ENCODE measurements at regions not wholly inside any gene's neighbourhood (a gene's known extent, or its start where the extent isn't known, plus 50 kb on each side); places are given as distances from the start of the nearest gene placed in this dataset.
"Not testable (repeated sequence)": the region's sequence is repeated elsewhere in the genome, so short reads cannot be mapped to it uniquely, and the experiment has no call there.

DNA sequence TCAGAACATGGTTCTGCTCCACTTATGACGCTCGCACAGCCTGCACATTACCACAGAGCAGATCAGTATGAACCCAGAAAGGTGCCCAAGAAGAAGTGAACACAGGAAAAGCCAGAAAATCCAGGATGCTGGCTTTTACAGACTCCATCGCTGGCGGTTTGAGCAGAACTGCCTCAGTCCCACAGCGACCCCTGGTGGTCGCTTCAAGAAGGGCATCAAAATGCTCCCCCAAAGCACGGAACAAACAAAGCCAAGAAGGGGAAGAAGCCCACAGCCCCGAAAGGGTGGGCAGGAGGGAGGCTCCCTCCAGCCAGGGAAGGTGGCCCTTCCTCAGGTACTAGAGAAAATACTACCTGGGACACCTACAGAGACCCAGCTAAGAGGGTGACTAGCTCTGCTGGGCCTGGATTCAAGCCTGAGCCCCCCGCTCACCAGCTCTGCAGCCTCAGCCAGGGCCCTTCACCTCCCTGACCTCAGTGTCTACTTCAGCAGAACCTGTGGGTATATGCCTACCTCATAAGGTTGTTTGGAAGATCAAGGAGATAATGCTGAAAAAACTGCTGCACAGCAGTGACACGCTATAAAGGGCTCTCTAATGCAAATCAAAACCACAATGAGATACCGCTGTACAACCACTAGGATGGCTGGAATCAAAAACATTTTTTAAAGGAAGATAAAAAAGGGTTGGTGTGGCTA lies 98.1 kb downstream of the NCOR2 start:
- DNase-seq, result no peak
- TF ChIP-seq, protein P1, sequence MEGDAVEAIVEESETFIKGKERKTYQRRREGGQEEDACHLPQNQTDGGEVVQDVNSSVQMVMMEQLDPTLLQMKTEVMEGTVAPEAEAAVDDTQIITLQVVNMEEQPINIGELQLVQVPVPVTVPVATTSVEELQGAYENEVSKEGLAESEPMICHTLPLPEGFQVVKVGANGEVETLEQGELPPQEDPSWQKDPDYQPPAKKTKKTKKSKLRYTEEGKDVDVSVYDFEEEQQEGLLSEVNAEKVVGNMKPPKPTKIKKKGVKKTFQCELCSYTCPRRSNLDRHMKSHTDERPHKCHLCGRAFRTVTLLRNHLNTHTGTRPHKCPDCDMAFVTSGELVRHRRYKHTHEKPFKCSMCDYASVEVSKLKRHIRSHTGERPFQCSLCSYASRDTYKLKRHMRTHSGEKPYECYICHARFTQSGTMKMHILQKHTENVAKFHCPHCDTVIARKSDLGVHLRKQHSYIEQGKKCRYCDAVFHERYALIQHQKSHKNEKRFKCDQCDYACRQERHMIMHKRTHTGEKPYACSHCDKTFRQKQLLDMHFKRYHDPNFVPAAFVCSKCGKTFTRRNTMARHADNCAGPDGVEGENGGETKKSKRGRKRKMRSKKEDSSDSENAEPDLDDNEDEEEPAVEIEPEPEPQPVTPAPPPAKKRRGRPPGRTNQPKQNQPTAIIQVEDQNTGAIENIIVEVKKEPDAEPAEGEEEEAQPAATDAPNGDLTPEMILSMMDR (IDR thresholded peaks at IDR 0.05), result peak; percentile 67
- Histone ChIP-seq H3K36me3 (peaks cover 64% of the 10 kb centered on the region), H3K27me3 (no peaks in the 10 kb centered on the region), H3K4me3 (no peak overlapping the region), H3K9me3 (peaks cover 4% of the 10 kb centered on the region), H3K4me1 (peaks cover 10% of the 10 kb centered on the region), H3K27ac (no peak overlapping the region)
- peak; percentile 11 for ATAC-seq
- intact Hi-C loops (cut with DNase I), result no loop called here

DNA sequence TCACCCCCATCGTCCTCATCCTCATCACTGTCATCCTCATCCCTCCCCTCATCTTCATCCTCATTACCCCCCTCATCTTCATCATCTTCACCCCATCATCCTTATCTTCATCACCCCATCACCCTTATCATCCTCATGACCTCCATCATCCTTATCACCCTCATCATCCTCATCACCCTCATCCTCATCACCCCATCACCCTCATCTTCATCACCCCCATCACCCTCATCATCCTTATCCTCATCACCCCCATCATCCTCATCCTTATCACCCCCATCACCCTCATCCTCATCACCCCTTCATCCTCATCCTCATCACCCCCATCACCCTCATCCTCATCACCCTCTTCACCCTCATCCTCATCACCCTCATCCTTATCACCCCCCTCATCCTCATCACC lies 99.9 kb downstream of the NCOR2 start:
- DNase-seq; ATAC-seq; H3K4me1 ChIP-seq; H3K27me3 ChIP-seq; H3K9me3 ChIP-seq; H3K4me3 ChIP-seq; intact Hi-C loops (cut with DNase I); H3K27ac ChIP-seq: not testable (repeated sequence)
- H3K36me3 ChIP-seq, result peaks cover 68% of the 10 kb centered on the region

DNA sequence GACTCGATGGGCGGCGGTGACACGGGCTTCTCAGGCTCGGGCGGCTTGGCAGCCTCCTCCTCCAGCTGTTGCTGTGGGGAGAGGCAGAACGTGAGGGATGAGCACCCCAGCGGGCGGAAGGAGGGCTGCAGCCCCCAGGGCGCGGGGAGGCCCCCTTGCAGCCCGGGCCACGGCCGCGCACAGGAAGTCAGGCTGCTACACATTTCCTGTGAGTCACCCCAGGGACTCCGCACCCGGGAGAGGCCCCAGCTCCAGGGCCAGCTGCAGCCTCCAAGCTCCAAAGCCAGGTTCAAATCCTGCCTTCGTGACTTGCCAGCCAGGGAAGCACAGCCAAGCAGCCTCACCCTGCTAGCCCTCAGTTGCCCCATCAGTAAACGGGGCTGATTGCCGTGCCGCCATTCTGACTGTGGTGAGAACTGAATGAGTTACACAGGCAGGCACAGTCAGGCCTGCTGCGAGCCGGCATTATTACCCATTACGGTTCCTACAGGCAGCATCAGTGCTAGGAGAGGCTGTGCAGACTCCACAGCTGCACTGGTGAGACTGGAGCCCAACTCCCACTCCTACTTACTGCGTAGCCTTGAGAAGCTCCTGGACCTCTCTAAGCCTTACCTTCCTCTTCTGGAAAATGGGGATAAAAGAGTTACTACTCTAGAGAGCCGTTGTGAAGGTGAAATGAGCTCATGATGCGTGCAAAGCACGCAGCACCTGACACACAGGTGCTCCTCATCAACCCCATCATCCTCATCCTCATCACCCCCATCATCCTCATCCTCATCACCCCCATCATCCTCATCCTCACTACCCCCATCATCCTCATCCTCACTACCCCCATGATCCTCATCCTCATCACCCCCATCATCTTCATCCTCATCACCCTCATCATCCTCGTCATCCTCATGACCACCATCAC lies 100.9 kb downstream of the NCOR2 start:
- ATAC-seq (peak; percentile 79), DNase-seq (no peak)
- peaks cover 4% of the 10 kb centered on the region for H3K9me3 ChIP-seq
- H3K36me3 ChIP-seq, result peaks cover 68% of the 10 kb centered on the region
- peak overlapping the region; percentile 58 for H3K27ac ChIP-seq
- TF ChIP-seq, protein P1 (IDR thresholded peaks at IDR 0.05), result no peak
- peak overlapping the region; percentile 14 for H3K4me3 ChIP-seq
- H3K27me3 ChIP-seq, result no peaks in the 10 kb centered on the region
- peaks cover 10% of the 10 kb centered on the region for H3K4me1 ChIP-seq
- intact Hi-C loops (cut with DNase I), result no loop called here

DNA sequence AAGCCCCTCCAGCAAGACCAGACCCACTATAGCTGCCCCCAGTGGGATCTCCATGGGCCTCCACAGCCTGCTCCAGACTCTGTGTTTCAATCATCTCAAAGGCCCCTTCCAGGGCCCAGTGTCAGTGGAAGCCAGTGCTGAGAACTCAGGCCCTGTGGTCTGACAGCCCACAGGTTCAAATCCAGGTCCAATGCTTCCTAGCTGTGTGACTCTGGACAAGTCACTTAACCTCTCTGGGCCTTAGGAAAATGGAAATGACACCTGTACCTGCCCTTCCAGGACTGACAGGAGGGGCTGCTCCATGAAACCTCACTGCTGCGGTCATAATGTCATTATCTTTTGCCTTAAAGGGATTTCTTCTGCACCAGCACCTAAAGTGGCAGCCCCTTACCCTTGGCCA lies 101.9 kb downstream of the NCOR2 start:
- DNase-seq (no peak), ATAC-seq (no peak)
- no peaks in the 10 kb centered on the region for H3K27me3 ChIP-seq
- H3K9me3 ChIP-seq, result peaks cover 4% of the 10 kb centered on the region
- peak overlapping the region; percentile 3 for H3K4me3 ChIP-seq
- intact Hi-C loops (cut with DNase I), result no loop called here
- TF ChIP-seq, protein P1 (IDR thresholded peaks at IDR 0.05), result no peak
- peaks cover 10% of the 10 kb centered on the region for H3K4me1 ChIP-seq
- H3K36me3 ChIP-seq, result peaks cover 67% of the 10 kb centered on the region
- H3K27ac ChIP-seq, result peak overlapping the region; percentile 11

DNA sequence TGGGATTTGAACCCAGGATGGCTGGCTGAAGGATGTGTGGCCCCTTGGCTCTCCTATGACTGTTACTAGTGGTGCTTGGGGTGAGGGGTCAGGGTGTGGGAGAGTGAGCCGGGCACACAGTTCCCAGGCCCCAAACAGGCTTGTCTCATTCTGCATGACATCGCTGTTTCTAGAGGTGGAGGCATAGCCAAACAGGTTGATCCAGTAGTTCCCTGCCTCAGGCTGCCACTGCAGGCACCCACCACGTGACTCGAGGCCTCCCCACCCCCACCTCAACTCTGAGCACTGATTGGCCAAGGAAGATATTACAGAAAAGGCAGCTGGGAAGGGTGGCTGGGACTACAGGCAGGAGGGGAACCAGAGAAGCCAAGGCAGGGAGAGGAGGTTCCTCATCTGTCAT lies 102.6 kb downstream of the NCOR2 start:
- ATAC-seq (no peak), DNase-seq (no peak)
- Histone ChIP-seq H3K27me3 (no peaks in the 10 kb centered on the region), H3K9me3 (peaks cover 4% of the 10 kb centered on the region), H3K36me3 (peaks cover 67% of the 10 kb centered on the region), H3K4me1 (peaks cover 10% of the 10 kb centered on the region), H3K27ac (no peak overlapping the region), H3K4me3 (no peak overlapping the region)
- intact Hi-C loops (cut with DNase I), result no loop called here
- TF ChIP-seq, protein P1 (IDR thresholded peaks at IDR 0.05), result no peak

DNA sequence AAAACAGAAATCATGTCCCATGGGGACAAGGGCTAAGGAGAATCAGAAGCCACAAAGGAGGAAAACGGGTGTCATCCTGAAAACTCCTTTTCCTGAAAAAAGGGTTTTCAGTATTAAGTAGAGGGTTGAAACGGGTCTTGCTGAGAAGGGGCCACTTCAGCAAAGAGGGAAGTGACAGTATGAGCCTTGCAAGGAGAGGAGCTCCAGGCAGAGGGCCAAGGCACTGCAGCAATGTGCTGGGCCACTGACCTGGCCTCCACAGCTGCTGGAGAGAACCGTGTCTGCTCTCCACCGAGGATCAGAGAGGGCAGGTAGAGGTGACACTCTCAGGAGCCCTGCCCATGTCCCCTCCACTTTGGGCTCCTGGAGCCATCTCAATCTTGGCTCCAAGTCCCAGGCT lies 103.3 kb downstream of the NCOR2 start:
- H3K4me3 ChIP-seq, result no peak overlapping the region
- intact Hi-C loops (cut with DNase I), result no loop called here
- H3K27me3 ChIP-seq, result no peaks in the 10 kb centered on the region
- no peak for DNase-seq
- TF ChIP-seq, protein P1 (IDR thresholded peaks at IDR 0.05), result no peak
- ATAC-seq, result no peak
- no peak overlapping the region for H3K27ac ChIP-seq
- H3K36me3 ChIP-seq, result peaks cover 74% of the 10 kb centered on the region
- peaks cover 10% of the 10 kb centered on the region for H3K4me1 ChIP-seq
- peaks cover under 1% of the 10 kb centered on the region for H3K9me3 ChIP-seq
